ENCODE measurements at regions not wholly inside any gene's neighbourhood (a gene's known extent, or its start where the extent isn't known, plus 50 kb on each side); places are given as distances from the start of the nearest gene placed in this dataset.

DNA sequence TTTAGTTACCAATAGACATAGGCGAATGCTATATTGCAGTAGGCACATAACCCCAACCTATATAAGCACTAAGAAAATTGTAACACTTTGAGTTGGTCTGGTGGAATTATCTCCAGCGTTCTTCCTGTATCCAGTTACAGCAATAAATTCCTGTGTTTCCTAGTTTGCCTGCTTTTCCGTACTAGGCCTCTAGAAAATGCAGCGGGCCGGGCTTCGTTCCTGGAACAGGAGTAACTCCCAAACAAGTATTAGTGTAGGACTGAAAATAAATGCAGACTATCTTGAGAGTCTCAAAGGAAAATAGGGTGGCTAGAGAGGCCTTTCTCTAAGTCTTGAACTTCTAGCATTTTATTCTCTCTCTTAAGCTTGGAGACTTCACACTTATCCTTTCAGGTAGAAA, 159.8 kb downstream of the OR13H1 start:
- no peak for DNase-seq (ENCODE audit: low spot score)
- in situ Hi-C loops (cut with MboI; ENCODE audit: low pct_unique_long_range_greater_than_20kb, low sequenced_read_pairs, unreplicated experiment) = no loop called here
- TF ChIP-seq, protein P1, sequence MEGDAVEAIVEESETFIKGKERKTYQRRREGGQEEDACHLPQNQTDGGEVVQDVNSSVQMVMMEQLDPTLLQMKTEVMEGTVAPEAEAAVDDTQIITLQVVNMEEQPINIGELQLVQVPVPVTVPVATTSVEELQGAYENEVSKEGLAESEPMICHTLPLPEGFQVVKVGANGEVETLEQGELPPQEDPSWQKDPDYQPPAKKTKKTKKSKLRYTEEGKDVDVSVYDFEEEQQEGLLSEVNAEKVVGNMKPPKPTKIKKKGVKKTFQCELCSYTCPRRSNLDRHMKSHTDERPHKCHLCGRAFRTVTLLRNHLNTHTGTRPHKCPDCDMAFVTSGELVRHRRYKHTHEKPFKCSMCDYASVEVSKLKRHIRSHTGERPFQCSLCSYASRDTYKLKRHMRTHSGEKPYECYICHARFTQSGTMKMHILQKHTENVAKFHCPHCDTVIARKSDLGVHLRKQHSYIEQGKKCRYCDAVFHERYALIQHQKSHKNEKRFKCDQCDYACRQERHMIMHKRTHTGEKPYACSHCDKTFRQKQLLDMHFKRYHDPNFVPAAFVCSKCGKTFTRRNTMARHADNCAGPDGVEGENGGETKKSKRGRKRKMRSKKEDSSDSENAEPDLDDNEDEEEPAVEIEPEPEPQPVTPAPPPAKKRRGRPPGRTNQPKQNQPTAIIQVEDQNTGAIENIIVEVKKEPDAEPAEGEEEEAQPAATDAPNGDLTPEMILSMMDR (IDR thresholded peaks at IDR 0.05; ENCODE audit: extremely low read depth, insufficient read depth, missing control alignments) = no peak

DNA sequence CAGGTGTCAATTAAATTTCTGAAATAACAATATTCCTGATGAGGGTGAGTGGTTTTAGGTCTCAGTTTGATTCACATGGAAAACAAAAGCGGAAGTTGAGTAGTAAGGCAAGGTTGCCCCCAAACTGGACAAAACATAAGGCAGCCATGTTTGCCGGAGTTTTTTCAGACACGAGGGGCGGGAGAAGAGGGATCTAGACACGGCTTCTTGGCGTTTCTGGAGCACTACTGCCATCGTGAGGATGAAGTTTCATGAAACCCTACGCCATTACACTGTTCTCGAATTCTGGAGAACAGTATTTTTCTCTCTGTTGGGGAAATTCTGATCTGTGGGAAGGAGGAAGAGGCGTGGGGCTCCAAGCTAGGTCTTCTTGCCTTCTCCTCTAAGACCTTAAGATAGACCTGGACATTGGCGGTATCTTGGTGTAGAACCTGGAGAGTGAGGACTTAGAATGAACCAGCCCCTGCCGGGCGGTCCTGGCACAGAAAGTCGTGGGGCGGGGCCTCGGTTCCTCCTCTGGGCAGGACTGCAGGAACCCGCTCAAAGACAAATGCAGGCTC, 160.3 kb downstream of the OR13H1 start:
- DNase-seq (ENCODE audit: low spot score) = peak; percentile 51
- TF ChIP-seq, protein P1 (IDR thresholded peaks at IDR 0.05; ENCODE audit: extremely low read depth, insufficient read depth, missing control alignments) = peak; percentile 42
- in situ Hi-C loops (cut with MboI; ENCODE audit: low pct_unique_long_range_greater_than_20kb, low sequenced_read_pairs, unreplicated experiment) = no loop called here

DNA sequence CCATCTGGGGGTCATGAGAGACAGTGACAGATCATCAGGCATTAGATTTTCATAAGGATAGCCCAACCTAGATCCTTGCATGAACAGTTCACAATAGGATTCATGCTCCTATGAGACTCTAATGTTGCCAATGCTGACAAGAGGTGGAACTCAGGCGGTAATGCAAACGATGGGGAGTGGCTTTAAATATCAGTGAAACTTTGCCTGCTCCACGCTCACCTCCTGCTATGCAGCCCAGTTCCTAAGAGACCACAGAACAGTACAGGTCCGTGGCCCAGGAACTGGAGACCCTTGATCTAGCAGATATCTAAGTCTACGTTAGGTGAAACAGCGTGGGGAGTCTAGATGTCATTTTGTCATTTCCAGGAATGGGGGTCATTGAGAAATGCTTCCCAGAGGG, 165.7 kb downstream of the OR13H1 start:
- TF ChIP-seq, protein P1 (IDR thresholded peaks at IDR 0.05; ENCODE audit: extremely low read depth, insufficient read depth, missing control alignments) = no peak
- DNase-seq (ENCODE audit: low spot score) = no peak
- in situ Hi-C loops (cut with MboI; ENCODE audit: low pct_unique_long_range_greater_than_20kb, low sequenced_read_pairs, unreplicated experiment) = no loop called here

DNA sequence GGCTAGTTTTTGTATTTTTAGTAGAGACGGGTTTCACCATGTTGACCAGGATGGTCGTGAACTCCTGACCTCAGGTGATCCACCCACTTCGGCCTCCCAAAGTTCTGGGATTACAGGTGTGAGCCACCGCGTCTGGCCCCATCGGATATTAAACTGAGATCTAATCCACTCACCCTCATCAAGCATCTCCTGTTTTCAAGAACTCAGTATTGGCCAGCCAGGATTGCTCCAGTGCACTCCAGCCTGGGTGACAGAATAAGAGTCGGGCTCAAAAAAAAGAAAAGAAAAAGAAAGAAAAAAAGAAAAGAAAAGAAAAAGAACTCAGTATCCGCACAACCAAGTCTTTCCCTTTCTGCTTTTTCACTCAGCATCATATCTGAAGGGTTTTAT, 167.6 kb downstream of the OR13H1 start:
- no peak for DNase-seq (ENCODE audit: low spot score)
- TF ChIP-seq, protein P1 (IDR thresholded peaks at IDR 0.05; ENCODE audit: extremely low read depth, insufficient read depth, missing control alignments) = no peak
- in situ Hi-C loops (cut with MboI; ENCODE audit: low pct_unique_long_range_greater_than_20kb, low sequenced_read_pairs, unreplicated experiment) = no loop called here

DNA sequence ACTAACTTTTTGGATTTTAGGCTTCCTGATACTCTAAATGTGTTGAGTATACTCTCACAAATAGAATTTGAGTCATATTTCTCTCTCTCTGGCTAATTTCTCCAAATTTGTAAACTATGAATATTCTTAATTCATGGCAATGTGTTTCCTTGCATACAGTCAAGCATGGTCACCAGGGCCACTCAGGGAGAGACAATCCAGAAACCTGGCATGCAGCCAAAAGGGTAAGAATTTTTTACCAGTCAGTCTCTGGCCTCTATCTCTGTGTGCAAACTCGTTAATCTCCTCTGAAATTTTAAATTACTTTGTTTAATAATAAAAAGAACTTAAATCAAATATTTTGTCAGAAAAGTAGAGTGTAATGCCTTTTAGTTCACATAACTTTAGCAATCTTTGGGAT, 179.8 kb downstream of the OR13H1 start:
- TF ChIP-seq, protein P1 (IDR thresholded peaks at IDR 0.05; ENCODE audit: extremely low read depth, insufficient read depth, missing control alignments) = no peak
- in situ Hi-C loops (cut with MboI; ENCODE audit: low pct_unique_long_range_greater_than_20kb, low sequenced_read_pairs, unreplicated experiment) = no loop called here
- DNase-seq (ENCODE audit: low spot score) = no peak

DNA sequence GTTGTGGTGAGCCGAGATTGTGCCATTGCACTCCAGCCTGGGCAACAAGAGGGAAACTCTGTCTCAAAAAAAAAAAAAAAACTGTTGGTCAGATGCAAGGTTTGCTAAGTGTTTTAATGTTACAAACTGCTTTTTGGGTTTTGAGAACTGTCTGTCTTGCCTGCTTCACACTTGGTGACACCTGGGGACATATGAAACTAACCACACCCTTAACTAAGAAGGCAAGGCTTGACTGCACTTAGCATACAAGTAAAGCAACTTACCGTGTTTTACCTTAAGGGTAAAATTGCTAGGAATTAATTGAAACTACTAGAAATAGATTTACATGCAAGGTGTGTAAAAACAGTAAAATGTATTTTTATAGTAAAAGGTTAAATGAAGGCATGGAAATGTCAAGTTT, 180.4 kb downstream of the OR13H1 start:
- DNase-seq (ENCODE audit: low spot score) = no peak
- in situ Hi-C loops (cut with MboI; ENCODE audit: low pct_unique_long_range_greater_than_20kb, low sequenced_read_pairs, unreplicated experiment) = no loop called here
- TF ChIP-seq, protein P1 (IDR thresholded peaks at IDR 0.05; ENCODE audit: extremely low read depth, insufficient read depth, missing control alignments) = no peak

All from GM13977 (cell line).